ENCODE measurements at regions not wholly inside any gene's neighbourhood (a gene's known extent, or its start where the extent isn't known, plus 50 kb on each side); places are given as distances from the start of the nearest gene placed in this dataset.

- H3K4me3 ChIP-seq (ENCODE audit: low read depth, low read length) = no peak overlapping the region
- TF ChIP-seq, protein P1, sequence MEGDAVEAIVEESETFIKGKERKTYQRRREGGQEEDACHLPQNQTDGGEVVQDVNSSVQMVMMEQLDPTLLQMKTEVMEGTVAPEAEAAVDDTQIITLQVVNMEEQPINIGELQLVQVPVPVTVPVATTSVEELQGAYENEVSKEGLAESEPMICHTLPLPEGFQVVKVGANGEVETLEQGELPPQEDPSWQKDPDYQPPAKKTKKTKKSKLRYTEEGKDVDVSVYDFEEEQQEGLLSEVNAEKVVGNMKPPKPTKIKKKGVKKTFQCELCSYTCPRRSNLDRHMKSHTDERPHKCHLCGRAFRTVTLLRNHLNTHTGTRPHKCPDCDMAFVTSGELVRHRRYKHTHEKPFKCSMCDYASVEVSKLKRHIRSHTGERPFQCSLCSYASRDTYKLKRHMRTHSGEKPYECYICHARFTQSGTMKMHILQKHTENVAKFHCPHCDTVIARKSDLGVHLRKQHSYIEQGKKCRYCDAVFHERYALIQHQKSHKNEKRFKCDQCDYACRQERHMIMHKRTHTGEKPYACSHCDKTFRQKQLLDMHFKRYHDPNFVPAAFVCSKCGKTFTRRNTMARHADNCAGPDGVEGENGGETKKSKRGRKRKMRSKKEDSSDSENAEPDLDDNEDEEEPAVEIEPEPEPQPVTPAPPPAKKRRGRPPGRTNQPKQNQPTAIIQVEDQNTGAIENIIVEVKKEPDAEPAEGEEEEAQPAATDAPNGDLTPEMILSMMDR (IDR thresholded peaks at IDR 0.05; ENCODE audit: control insufficient read depth, extremely low read depth, insufficient read depth) = no peak
- DNase-seq (ENCODE audit: low read depth) = no peak
Measured at GRCh38 chr13:79678100-79678499, 197.1 kb downstream of the NDFIP2 start.

GRCh38 chr13:79675931-79676660 lies 195.1 kb downstream of the NDFIP2 start:
- TF ChIP-seq, protein P1 (IDR thresholded peaks at IDR 0.05; ENCODE audit: control insufficient read depth, extremely low read depth, insufficient read depth) = no peak
- DNase-seq (ENCODE audit: low read depth) = no peak
- no peak overlapping the region for H3K4me3 ChIP-seq (ENCODE audit: low read depth, low read length)

DNA sequence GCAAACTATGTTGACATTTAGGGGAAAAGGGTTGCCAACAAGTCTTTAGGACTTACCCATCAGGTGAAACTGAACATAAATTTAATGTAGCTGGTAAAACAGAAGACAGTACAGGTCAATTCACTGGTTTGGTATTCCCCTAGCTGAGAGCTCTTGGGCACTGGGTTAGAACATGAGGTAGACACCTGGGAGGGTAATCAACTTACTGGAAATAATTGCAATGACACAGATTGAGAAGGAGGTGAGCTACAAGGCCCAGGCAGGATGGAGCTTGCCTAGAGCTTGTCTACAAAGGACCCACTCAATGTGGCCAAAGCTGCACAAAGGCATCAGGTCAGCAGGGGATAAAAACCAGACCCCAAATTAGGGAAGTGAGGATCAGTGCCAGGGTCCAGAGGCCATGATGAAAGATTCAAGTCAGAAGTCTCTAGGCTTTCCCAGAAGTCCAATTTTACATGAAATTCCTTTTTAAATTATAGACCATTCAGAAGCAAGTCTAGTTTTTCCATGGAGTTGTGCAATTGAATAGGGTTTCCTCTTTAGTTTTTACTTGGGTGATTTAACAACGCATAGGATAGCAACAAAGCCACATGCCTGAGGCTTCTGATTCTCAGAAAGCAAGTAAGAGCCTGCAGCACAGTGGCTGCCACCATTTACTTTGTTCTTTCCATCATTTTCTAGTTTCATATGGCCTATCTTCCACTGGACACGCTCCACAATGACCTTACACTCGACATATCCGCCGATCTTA lies 194.0 kb downstream of the NDFIP2 start:
- no peak for DNase-seq (ENCODE audit: low read depth)
- H3K4me3 ChIP-seq (ENCODE audit: low read depth, low read length) = no peak overlapping the region
- TF ChIP-seq, protein P1 (IDR thresholded peaks at IDR 0.05; ENCODE audit: control insufficient read depth, extremely low read depth, insufficient read depth) = no peak

DNA sequence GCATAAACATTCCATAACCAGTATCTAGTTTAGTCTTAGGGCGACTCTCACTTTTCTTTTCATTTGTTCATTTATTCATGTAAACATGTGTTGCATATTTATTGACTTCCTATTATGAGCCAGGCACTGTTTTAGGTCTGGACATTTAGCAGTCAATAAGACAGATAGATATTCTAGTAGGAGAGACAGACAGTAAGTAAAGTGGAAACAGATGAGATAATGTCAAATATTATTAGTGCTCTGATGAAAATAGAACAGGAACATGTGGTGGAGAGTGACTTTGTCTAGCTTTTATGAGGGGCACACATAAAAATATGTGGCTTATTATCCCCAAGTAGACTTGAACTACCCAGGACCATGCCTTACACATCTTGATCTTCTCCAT lies 193.0 kb downstream of the NDFIP2 start:
- TF ChIP-seq, protein P1 (IDR thresholded peaks at IDR 0.05; ENCODE audit: control insufficient read depth, extremely low read depth, insufficient read depth) = no peak
- no peak overlapping the region for H3K4me3 ChIP-seq (ENCODE audit: low read depth, low read length)
- no peak for DNase-seq (ENCODE audit: low read depth)

DNA sequence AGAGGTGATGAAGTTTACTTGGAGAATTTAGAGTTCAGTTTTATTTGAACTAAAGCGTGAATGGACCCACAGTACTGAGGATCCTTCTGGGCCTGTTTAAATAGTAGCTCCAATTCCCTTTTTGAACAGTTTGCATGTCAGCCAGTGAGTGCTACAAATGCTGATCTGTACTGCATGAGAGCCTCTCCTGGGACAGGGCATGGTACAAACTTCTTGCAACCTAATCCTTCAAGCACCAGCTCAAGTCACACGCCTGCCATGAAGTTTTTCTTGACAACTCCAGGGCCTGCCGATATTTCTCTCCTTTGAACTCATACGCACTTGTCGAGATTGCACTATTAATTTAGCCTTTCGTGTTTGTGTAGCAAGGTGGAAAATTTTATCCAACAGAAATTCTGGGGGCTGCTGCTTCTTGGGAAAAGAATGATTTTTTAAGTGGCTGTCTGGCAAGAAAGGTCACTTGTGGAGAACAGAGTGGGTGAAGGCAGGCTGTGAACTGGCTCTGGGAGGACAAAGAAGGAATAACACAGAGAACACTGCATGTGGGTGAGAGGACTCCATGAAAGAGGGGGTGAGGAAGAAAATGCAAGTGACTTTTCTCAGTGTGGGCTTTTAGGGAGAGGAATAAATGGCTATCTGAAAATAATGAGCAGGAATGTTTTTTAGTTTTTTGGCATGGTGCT lies 192.5 kb downstream of the NDFIP2 start:
- TF ChIP-seq, protein P1 (IDR thresholded peaks at IDR 0.05; ENCODE audit: control insufficient read depth, extremely low read depth, insufficient read depth) = no peak
- no peak overlapping the region for H3K4me3 ChIP-seq (ENCODE audit: low read depth, low read length)
- DNase-seq (ENCODE audit: low read depth) = no peak

- DNase-seq (ENCODE audit: low read depth) = no peak
- TF ChIP-seq, protein P1 (IDR thresholded peaks at IDR 0.05; ENCODE audit: control insufficient read depth, extremely low read depth, insufficient read depth) = no peak
- no peak overlapping the region for H3K4me3 ChIP-seq (ENCODE audit: low read depth, low read length)
Measured at GRCh38 chr13:79671420-79671819, 190.5 kb downstream of the NDFIP2 start.

Data from LNCaP clone FGC (cell line).